Thyroid gland (tissue), 4 donors: ENCODE measurements at regions not wholly inside any gene's neighbourhood (a gene's known extent, or its start where the extent isn't known, plus 50 kb on each side); places are given as distances from the start of the nearest gene placed in this dataset.

ENCODE experiments used
- DNase-seq, 2 donors: peaks; one replicate each; pipeline ENCODE4 v3.0.0-alpha.2; 2019
- H3K27ac ChIP-seq, 3 donors: fragments of 200-600 bp; sonication (generic); 1 replicate in 2 of 3; 2 replicates in 1 of 3; pipeline ENCODE4 v1.5.1; 2016 to 2019; ENCODE audit warnings: mild to moderate bottlenecking in 1 of 3, moderate library complexity in 1 of 3
- H3K27me3 ChIP-seq: fragments of 200-600 bp; sonication (generic); one replicate; pipeline ENCODE4 v1.5.1; 2019
- H3K36me3 ChIP-seq, 2 donors: fragments of 200-600 bp; sonication (generic); one replicate each; pipeline ENCODE4 v1.5.1; 2016 to 2019
- H3K4me1 ChIP-seq, 2 donors: fragments of 200-600 bp; sonication (generic); one replicate each; pipeline ENCODE4 v1.5.1; 2017 to 2019
- H3K4me3 ChIP-seq, 3 donors: fragments of 200-600 bp; sonication (generic); replicated peaks in 1 of 3; 1 replicate in 2 of 3; 2 replicates in 1 of 3; pipeline ENCODE4 v1.5.1; 2016; ENCODE audit warnings: mild to moderate bottlenecking in 1 of 3
- H3K9me3 ChIP-seq: fragments of 200-600 bp; sonication (generic); one replicate; pipeline ENCODE4 v1.5.1; 2017
- POLR2A ChIP-seq, 2 donors: fragments of 450-650 bp; IDR thresholded peaks; one replicate each; pipeline ENCODE4 v1.6.1; 2017; ENCODE audit warnings: antibody characterized with exemption in 2 of 2, mild to moderate bottlenecking in 2 of 2, moderate library complexity in 1 of 2
- WGBS, 2 donors: methylation state at CpG; one replicate each; pipeline ENCODE4 v1.1.5; 2017; 5-methylcytosine and 5-hydroxymethylcytosine counted together
- intact Hi-C: fragments of 100-400 bp; cut with DNase I; formaldehyde crosslinking; loops from one replicate; pipeline ENCODE4 v1.15.1; 2023
- TF ChIP-seq, protein P1 (sequence below), 6 experiments: fragments of 200-600 bp in 3 of 6; fragments of 450-650 bp in 3 of 6; sonication (generic) in 3 of 6; IDR thresholded peaks; one replicate each; pipeline ENCODE4 v1.5.1; 2016 to 2019; ENCODE audit warnings: antibody characterized with exemption in 6 of 6, mild to moderate bottlenecking in 2 of 6, inconsistent platforms in 1 of 6, moderate library complexity in 1 of 6

DNA sequence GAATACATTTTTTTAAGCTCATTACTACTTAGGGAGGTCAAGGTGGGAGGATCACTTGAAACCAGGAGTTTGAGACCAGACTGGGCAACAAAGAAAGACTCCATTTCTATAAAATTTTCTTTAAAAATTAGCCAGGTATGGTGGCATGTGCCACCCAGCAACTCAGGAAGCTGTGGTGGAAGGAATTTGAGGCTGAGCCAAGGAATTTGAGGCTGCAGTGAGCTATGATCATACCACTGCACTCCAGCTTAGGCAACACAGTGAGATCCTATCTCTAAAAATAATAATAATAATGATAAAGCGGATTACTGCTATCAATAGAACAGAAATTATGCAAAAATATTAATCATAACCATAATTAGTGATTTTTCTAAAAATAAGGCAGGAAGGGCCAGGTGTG is 170.3 kb downstream of the COPRS start:
- intact Hi-C loops, result no loop called here
- Histone ChIP-seq H3K27me3 (no peaks in the 10 kb centered on the region), H3K27ac (no peak overlapping the region), H3K36me3 (no peaks in the 10 kb centered on the region), H3K9me3 (no peaks in the 10 kb centered on the region), H3K4me3 (no peak overlapping the region), H3K4me1 (peaks cover 0 to 3% of the 10 kb centered on the region in 2 donors)
- TF ChIP-seq, protein P1, sequence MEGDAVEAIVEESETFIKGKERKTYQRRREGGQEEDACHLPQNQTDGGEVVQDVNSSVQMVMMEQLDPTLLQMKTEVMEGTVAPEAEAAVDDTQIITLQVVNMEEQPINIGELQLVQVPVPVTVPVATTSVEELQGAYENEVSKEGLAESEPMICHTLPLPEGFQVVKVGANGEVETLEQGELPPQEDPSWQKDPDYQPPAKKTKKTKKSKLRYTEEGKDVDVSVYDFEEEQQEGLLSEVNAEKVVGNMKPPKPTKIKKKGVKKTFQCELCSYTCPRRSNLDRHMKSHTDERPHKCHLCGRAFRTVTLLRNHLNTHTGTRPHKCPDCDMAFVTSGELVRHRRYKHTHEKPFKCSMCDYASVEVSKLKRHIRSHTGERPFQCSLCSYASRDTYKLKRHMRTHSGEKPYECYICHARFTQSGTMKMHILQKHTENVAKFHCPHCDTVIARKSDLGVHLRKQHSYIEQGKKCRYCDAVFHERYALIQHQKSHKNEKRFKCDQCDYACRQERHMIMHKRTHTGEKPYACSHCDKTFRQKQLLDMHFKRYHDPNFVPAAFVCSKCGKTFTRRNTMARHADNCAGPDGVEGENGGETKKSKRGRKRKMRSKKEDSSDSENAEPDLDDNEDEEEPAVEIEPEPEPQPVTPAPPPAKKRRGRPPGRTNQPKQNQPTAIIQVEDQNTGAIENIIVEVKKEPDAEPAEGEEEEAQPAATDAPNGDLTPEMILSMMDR (IDR thresholded peaks at IDR 0.05), result no peak
- TF ChIP-seq POLR2A (IDR thresholded peaks at IDR 0.05), result no peak
- 91 to 97% methylated on average over 1 of the region's 1 CpG for WGBS, 2 donors
- peak in 1 of 2 donors; percentile 26 for DNase-seq

- H3K36me3 ChIP-seq, result no peaks in the 10 kb centered on the region
- intact Hi-C loops, result no loop called here
- WGBS, 2 donors, result 88 to 91% methylated on average over 6 of the region's 6 CpGs
- H3K4me3 ChIP-seq, result no peak overlapping the region
- no peak for TF ChIP-seq POLR2A (IDR thresholded peaks at IDR 0.05)
- TF ChIP-seq, protein P1 (IDR thresholded peaks at IDR 0.05), result no peak
- DNase-seq, result no peak
- H3K4me1 ChIP-seq, result no peaks in the 10 kb centered on the region
- no peaks in the 10 kb centered on the region for H3K9me3 ChIP-seq
- H3K27ac ChIP-seq, result no peak overlapping the region
- no peaks in the 10 kb centered on the region for H3K27me3 ChIP-seq
These were observed 171.4 kb downstream of the COPRS start for GRCh38 chr17:31687505-31688126.

- Histone ChIP-seq H3K9me3 (no peaks in the 10 kb centered on the region), H3K4me3 (no peak overlapping the region), H3K27ac (no peak overlapping the region), H3K4me1 (no peaks in the 10 kb centered on the region), H3K27me3 (no peaks in the 10 kb centered on the region), H3K36me3 (no peaks in the 10 kb centered on the region)
- no peak for DNase-seq
- TF ChIP-seq, protein P1 (IDR thresholded peaks at IDR 0.05), result no peak
- TF ChIP-seq POLR2A (IDR thresholded peaks at IDR 0.05), result no peak
- WGBS, 2 donors, result 83 to 86% methylated on average over 5 of the region's 5 CpGs
- intact Hi-C loops, result no loop called here
These were observed 172.5 kb downstream of the COPRS start for GRCh38 chr17:31686495-31686894.

- Histone ChIP-seq H3K4me1 (no peaks in the 10 kb centered on the region), H3K36me3 (no peaks in the 10 kb centered on the region), H3K4me3 (no peak overlapping the region), H3K9me3 (no peaks in the 10 kb centered on the region), H3K27me3 (no peaks in the 10 kb centered on the region), H3K27ac (no peak overlapping the region)
- intact Hi-C loops, result no loop called here
- DNase-seq, result no peak
- no peak for TF ChIP-seq POLR2A (IDR thresholded peaks at IDR 0.05)
- TF ChIP-seq, protein P1 (IDR thresholded peaks at IDR 0.05), result no peak
- 0% methylated on average over 1 of the region's 1 CpG for WGBS, 2 donors
These were observed 174.1 kb downstream of the COPRS start for GRCh38 chr17:31684901-31685300.

GRCh38 chr17:31680126-31680525 is 178.9 kb downstream of the COPRS start:
- no peaks in the 10 kb centered on the region for H3K27me3 ChIP-seq
- no peak overlapping the region for H3K27ac ChIP-seq
- TF ChIP-seq, protein P1 (IDR thresholded peaks at IDR 0.05), result no peak
- TF ChIP-seq POLR2A (IDR thresholded peaks at IDR 0.05), result no peak
- H3K36me3 ChIP-seq, result no peaks in the 10 kb centered on the region
- no peak overlapping the region for H3K4me3 ChIP-seq
- no peak for DNase-seq
- intact Hi-C loops, result no loop called here
- peaks cover 3% of the 10 kb centered on the region in 2 donors for H3K4me1 ChIP-seq
- WGBS, 2 donors, result 71 to 88% methylated on average over 8 of the region's 8 CpGs
- no peaks in the 10 kb centered on the region for H3K9me3 ChIP-seq
